ENCODE measurements at regions not wholly inside any gene's neighbourhood (a gene's known extent, or its start where the extent isn't known, plus 50 kb on each side); places are given as distances from the start of the nearest gene placed in this dataset.

DNA sequence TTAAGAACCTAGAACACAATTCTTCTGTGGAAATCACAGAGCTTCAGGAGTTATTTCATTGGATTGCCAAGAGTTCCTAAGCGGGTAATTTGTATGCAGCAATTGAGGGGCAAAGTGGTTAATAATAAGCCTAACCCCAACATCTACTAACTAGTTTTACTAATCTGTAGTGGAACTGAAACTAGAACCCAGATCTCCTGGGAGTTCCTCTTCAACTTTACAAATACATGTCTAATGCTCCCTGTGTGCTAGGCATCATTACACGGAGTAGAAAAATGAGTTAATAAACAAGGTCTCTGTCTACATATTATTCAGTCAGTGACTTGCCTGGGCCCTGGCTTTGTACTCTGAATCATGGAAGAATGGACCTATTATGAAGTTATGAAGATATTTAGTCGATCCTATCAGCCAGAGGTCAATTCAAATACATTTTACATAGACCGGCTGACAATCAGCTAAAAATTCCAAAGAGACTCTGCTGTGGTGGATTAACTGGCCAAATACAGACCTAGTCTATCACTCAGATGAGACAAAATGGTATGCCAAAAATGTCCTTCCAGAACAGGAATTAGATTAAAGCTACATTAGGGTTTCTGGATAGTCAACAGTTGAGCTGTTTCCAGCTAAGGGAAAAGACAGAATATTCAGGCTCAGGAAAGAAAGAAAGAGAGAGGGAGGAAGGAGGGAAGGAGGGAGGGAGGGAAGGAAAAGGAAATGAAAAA lies 326.0 kb downstream of the FBXW7 start:
- TF ChIP-seq, protein P1, sequence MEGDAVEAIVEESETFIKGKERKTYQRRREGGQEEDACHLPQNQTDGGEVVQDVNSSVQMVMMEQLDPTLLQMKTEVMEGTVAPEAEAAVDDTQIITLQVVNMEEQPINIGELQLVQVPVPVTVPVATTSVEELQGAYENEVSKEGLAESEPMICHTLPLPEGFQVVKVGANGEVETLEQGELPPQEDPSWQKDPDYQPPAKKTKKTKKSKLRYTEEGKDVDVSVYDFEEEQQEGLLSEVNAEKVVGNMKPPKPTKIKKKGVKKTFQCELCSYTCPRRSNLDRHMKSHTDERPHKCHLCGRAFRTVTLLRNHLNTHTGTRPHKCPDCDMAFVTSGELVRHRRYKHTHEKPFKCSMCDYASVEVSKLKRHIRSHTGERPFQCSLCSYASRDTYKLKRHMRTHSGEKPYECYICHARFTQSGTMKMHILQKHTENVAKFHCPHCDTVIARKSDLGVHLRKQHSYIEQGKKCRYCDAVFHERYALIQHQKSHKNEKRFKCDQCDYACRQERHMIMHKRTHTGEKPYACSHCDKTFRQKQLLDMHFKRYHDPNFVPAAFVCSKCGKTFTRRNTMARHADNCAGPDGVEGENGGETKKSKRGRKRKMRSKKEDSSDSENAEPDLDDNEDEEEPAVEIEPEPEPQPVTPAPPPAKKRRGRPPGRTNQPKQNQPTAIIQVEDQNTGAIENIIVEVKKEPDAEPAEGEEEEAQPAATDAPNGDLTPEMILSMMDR (conservative IDR thresholded peaks at IDR 0.05) = no peak
- no peak for TF ChIP-seq ZFX (IDR thresholded peaks at IDR 0.05)
- no peak overlapping the region for H3K27ac ChIP-seq

DNA sequence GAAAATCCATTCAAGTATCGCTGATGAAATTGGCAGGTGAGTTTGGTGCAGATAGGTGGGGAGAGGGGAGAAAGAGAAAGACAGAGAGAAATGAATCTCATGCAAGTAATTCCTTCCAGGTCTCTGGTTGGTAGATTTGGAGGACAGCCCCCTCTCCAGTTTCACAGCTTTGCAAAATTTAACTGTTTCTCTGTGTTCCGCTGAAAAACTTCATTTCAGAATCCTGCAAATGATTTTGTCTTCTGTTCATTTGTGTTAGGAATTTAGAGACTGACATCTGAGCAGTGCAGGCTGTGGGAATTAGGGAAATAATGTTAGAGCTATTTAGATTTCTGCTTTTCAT lies 328.5 kb downstream of the FBXW7 start:
- TF ChIP-seq, protein P1 (conservative IDR thresholded peaks at IDR 0.05) = no peak
- no peak for TF ChIP-seq ZFX (IDR thresholded peaks at IDR 0.05)
- H3K27ac ChIP-seq = no peak overlapping the region

DNA sequence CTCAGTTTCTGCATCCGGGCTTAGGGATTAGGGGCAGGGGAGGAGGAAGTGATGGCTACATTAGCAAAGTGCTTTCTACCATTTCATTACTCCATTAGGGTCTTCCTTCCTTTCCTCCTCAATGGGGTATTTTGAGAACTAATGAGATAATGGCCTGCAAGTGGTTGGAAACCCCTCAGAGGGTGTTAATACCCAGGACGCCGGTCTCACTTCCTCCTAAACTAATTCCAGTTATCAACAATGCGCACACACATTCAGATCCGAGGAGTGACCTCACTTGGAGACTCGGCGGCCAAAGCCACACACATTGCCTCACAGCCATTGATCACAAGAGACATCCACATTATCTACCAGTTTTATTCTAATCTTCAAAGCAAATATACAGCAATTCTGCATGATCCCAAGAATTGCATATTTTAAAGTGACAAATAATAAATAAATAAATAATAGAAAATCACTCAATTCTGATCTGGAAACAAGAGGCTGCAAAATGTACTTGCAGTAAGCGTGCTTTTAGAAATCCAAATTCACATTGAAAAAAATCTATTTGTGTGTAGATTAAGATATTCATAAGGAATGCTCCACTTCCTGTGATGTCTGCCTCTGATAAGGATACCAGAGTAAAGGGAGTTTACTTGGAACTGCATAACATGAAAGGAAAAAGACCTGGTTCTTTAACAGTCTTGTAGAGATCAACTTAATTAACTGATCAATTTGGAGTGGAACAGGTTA lies 329.1 kb downstream of the FBXW7 start:
- no peak overlapping the region for H3K27ac ChIP-seq
- TF ChIP-seq, protein P1 (conservative IDR thresholded peaks at IDR 0.05) = no peak
- TF ChIP-seq ZFX (IDR thresholded peaks at IDR 0.05) = no peak

DNA sequence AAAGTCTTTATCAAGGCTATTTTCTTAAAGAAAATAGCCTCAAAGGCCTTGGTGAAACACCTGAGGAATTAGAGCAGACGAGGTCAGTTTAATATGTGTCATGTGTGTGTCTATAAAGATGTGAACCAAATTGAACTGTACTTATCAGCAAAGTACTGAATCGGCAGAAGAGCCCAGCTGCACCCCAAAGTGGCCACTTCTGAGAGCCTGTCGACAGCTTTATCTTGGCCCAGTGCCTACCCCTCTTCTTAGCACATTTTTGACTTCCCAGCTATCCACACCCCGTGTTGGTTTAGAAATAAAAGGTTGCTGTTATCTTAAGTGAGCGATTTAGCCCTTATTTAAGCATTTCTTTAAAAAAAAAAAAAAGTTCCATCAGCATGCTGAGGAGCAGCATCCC lies 329.7 kb downstream of the FBXW7 start:
- no peak for TF ChIP-seq ZFX (IDR thresholded peaks at IDR 0.05)
- TF ChIP-seq, protein P1 (conservative IDR thresholded peaks at IDR 0.05) = no peak
- no peak overlapping the region for H3K27ac ChIP-seq

DNA sequence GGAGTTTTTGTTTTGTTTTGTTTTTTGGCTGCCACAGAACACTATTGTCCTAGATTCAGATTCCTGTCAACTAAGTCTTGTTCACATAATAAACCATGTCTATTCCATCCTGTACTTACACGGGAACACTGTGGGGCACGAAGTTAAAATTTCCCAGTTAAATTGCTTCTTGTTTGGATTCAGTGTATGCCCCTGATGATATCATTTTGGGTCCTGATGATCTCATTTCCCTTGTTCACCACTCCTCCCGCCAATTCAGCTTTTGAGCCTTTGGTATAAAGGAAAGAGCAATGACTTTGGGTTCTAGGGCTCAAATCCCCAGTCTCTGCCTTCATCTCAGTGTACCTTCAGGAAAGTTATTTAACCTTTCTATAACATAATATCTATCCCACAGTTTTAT lies 333.5 kb downstream of the FBXW7 start:
- TF ChIP-seq, protein P1 (conservative IDR thresholded peaks at IDR 0.05) = no peak
- TF ChIP-seq ZFX (IDR thresholded peaks at IDR 0.05) = no peak
- H3K27ac ChIP-seq = no peak overlapping the region

DNA sequence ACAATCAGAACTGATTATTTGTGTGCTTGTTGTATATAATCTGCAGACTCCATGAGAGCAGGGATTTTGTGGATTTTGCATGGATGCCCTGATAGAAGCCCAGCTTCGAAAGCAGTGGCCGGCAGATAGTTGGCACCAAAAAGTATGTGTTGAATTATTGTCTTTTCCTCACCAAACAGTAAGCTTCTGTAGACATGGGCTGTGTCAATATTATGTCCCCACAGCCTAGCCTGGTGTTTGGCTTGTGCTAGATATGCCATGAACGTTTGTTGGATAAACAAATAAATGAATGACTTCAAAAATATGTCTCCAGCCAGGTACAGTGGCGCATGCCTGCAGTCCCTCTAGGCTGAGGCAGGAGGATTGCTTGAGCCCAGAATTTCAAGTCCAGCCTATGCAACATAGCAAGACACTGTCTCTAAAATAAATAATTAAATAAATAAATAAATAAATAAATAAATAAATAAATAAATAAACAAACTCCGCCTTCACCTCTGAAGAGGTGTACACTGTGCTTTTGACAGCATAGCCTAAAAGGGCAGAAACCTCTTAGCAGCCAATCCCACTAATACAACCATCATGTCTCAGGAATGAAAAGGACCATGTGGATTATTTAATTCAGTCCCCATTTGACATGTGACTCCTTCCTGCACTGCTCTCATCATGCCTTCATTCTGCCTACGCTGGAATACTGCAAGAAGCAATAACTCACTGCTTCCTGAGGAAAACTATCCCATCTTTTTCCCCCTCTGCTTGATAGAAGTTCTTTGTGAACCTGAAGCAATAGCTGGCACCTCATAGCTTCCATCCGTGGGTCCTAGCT lies 335.2 kb downstream of the FBXW7 start:
- H3K27ac ChIP-seq = no peak overlapping the region
- TF ChIP-seq, protein P1 (conservative IDR thresholded peaks at IDR 0.05) = no peak
- no peak for TF ChIP-seq ZFX (IDR thresholded peaks at IDR 0.05)

DNA sequence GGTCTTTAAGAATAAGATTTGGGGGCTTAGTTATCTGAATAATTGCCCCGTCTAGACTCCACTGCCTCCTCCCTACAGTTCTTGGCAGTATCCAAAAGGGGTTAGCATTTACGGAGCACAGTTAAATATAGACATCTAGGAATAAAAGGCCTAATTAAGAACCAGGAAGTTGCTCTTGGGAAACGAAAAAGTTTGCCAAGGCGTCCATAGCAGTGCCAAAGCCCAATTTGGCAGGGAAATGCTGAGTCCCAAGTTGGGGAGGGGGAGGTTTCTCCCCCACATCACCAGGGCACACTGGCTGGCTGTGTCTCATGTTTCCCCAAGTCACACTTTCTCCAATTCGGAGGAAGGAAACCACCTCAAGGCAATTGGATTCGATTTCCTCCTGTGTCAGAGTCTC lies 338.7 kb downstream of the FBXW7 start:
- TF ChIP-seq, protein P1 (conservative IDR thresholded peaks at IDR 0.05) = no peak
- no peak for TF ChIP-seq ZFX (IDR thresholded peaks at IDR 0.05)
- no peak overlapping the region for H3K27ac ChIP-seq
